ENCODE measurements at regions not wholly inside any gene's neighbourhood (a gene's known extent, or its start where the extent isn't known, plus 50 kb on each side); places are given as distances from the start of the nearest gene placed in this dataset.
A peak's percentile ranks its signal among the peaks of the same experiment; 100 is the strongest.

DNA sequence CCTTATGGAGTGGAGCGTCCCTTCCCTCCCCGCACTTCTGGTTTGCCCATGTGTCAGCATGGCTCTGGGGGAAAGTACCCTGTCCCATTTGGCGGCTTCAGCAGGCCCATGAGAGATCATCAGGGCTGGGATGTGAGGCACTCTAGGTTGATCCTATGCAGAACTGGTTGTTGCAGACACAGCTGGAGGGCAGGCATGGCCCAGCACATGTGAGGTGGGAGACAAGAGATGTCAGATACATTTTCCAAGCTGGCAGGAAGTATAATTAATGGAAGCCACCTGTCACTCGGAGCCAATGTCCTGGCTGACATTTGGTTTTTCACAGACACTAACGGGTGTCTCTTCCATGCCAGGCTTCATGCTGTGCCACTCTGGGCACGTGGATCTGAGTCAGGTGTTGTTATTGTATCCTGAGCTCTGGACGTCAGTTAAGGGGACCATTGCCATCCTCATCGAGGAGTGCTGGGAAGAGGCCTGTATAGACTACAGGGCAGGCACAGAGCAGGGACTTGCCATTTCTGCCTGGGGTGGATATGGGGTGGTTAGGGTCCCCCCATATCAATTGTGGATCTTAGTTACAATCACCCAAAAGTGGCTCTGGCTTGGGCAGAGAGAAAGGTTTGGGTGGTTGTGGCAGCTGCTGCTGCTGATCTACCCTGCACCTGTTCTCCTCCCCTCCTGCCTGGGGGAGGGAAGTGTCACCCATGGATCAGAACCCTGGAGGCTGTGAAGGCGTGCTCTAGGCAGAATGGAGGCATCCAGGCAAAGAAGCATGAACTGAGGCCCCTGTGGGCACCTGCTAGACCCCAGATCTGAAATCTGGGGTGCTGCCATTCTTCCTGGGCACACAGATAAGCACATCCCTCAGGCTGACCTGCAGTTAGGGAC lies 140.7 kb downstream of the FBLN2 start:
- H3K36me3 ChIP-seq (ENCODE audit: insufficient read depth, low read length), result no peaks in the 10 kb centered on the region
- H3K4me2 ChIP-seq (ENCODE audit: low read length), result no peak overlapping the region
- H3K79me2 ChIP-seq (replicated peaks; ENCODE audit: insufficient read depth, low read length), result no peaks in the 10 kb centered on the region
- no peaks in the 10 kb centered on the region for H3K27me3 ChIP-seq (ENCODE audit: insufficient read depth, low read depth, low read length)
- H3K27ac ChIP-seq (ENCODE audit: low read length), result peak overlapping the region; percentile 95
- H4K20me1 ChIP-seq (ENCODE audit: insufficient read depth), result no peaks in the 10 kb centered on the region
- peak overlapping the region; percentile 44 for H3K4me3 ChIP-seq (ENCODE audit: low read length)
- TF ChIP-seq, protein P1, sequence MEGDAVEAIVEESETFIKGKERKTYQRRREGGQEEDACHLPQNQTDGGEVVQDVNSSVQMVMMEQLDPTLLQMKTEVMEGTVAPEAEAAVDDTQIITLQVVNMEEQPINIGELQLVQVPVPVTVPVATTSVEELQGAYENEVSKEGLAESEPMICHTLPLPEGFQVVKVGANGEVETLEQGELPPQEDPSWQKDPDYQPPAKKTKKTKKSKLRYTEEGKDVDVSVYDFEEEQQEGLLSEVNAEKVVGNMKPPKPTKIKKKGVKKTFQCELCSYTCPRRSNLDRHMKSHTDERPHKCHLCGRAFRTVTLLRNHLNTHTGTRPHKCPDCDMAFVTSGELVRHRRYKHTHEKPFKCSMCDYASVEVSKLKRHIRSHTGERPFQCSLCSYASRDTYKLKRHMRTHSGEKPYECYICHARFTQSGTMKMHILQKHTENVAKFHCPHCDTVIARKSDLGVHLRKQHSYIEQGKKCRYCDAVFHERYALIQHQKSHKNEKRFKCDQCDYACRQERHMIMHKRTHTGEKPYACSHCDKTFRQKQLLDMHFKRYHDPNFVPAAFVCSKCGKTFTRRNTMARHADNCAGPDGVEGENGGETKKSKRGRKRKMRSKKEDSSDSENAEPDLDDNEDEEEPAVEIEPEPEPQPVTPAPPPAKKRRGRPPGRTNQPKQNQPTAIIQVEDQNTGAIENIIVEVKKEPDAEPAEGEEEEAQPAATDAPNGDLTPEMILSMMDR (IDR thresholded peaks at IDR 0.05; ENCODE audit: poor library complexity, severe bottlenecking), result no peak
- TF ChIP-seq, protein P2, sequence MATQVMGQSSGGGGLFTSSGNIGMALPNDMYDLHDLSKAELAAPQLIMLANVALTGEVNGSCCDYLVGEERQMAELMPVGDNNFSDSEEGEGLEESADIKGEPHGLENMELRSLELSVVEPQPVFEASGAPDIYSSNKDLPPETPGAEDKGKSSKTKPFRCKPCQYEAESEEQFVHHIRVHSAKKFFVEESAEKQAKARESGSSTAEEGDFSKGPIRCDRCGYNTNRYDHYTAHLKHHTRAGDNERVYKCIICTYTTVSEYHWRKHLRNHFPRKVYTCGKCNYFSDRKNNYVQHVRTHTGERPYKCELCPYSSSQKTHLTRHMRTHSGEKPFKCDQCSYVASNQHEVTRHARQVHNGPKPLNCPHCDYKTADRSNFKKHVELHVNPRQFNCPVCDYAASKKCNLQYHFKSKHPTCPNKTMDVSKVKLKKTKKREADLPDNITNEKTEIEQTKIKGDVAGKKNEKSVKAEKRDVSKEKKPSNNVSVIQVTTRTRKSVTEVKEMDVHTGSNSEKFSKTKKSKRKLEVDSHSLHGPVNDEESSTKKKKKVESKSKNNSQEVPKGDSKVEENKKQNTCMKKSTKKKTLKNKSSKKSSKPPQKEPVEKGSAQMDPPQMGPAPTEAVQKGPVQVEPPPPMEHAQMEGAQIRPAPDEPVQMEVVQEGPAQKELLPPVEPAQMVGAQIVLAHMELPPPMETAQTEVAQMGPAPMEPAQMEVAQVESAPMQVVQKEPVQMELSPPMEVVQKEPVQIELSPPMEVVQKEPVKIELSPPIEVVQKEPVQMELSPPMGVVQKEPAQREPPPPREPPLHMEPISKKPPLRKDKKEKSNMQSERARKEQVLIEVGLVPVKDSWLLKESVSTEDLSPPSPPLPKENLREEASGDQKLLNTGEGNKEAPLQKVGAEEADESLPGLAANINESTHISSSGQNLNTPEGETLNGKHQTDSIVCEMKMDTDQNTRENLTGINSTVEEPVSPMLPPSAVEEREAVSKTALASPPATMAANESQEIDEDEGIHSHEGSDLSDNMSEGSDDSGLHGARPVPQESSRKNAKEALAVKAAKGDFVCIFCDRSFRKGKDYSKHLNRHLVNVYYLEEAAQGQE (IDR thresholded peaks at IDR 0.05; ENCODE audit: borderline replicate concordance), result no peak
- TF ChIP-seq EP300 (conservative IDR thresholded peaks at IDR 0.05; ENCODE audit: poor library complexity, severe bottlenecking) (no peak), SMC3 (conservative IDR thresholded peaks at IDR 0.05; ENCODE audit: poor library complexity) (no peak), TAF1 (IDR thresholded peaks at IDR 0.05; ENCODE audit: low read depth) (no peak), POLR2AphosphoS5 (IDR thresholded peaks at IDR 0.05) (no peak), RAD21 (conservative IDR thresholded peaks at IDR 0.05) (no peak), MXI1 (conservative IDR thresholded peaks at IDR 0.05; ENCODE audit: poor library complexity, severe bottlenecking) (no peak), EZH2 (IDR thresholded peaks at IDR 0.05; ENCODE audit: borderline replicate concordance, insufficient read depth, low read length, poor library complexity, severe bottlenecking) (no peak)
- H3K9ac ChIP-seq (ENCODE audit: low read length), result peak overlapping the region; percentile 65
- no peaks in the 10 kb centered on the region for H3F3A ChIP-seq (ENCODE audit: insufficient read depth, low read length, poor library complexity, severe bottlenecking)
- H3K9me3 ChIP-seq (ENCODE audit: low read length), result no peaks in the 10 kb centered on the region
- no peak overlapping the region for H2AFZ ChIP-seq (ENCODE audit: low read depth, low read length)
- H3K9me2 ChIP-seq (ENCODE audit: insufficient read depth, low read length), result no peaks in the 10 kb centered on the region

DNA sequence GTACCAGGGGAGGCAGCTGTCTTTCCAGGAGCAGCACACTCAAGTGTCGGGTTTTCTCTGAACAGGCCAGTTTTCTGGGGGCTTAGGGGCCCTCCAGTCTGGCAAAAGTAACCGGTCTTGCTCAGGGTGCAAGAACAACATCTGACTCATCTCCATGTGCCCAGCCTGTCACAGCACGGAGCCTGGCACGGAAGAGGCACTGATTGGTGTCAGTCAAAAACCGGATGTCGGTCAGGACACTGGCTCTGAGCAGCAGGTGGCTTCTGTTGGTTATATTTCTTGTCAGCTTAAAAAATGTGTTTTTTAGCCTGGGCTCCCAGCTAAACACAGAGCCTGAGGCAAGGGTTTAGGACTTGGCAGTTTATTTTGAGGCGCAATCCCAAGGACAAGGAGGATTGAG lies 139.9 kb downstream of the FBLN2 start:
- no peak for TF ChIP-seq RAD21 (conservative IDR thresholded peaks at IDR 0.05)
- no peak for TF ChIP-seq SMC3 (conservative IDR thresholded peaks at IDR 0.05; ENCODE audit: poor library complexity)
- TF ChIP-seq EZH2 (IDR thresholded peaks at IDR 0.05; ENCODE audit: borderline replicate concordance, insufficient read depth, low read length, poor library complexity, severe bottlenecking), result no peak
- TF ChIP-seq, protein P1 (IDR thresholded peaks at IDR 0.05; ENCODE audit: poor library complexity, severe bottlenecking), result no peak
- TF ChIP-seq POLR2AphosphoS5 (IDR thresholded peaks at IDR 0.05), result no peak
- TF ChIP-seq, protein P2 (IDR thresholded peaks at IDR 0.05; ENCODE audit: borderline replicate concordance), result no peak
- TF ChIP-seq EP300 (conservative IDR thresholded peaks at IDR 0.05; ENCODE audit: poor library complexity, severe bottlenecking), result no peak
- TF ChIP-seq TAF1 (IDR thresholded peaks at IDR 0.05; ENCODE audit: low read depth), result no peak
- TF ChIP-seq MXI1 (conservative IDR thresholded peaks at IDR 0.05; ENCODE audit: poor library complexity, severe bottlenecking), result no peak
- Histone ChIP-seq H2AFZ (ENCODE audit: low read depth, low read length) (no peak overlapping the region), H3K9ac (ENCODE audit: low read length) (peak overlapping the region; percentile 65), H3K9me3 (ENCODE audit: low read length) (no peaks in the 10 kb centered on the region), H4K20me1 (ENCODE audit: insufficient read depth) (no peaks in the 10 kb centered on the region), H3F3A (ENCODE audit: insufficient read depth, low read length, poor library complexity, severe bottlenecking) (no peaks in the 10 kb centered on the region), H3K36me3 (ENCODE audit: insufficient read depth, low read length) (no peaks in the 10 kb centered on the region), H3K4me2 (ENCODE audit: low read length) (peak overlapping the region; percentile 2), H3K79me2 (replicated peaks; ENCODE audit: insufficient read depth, low read length) (no peaks in the 10 kb centered on the region), H3K27me3 (ENCODE audit: insufficient read depth, low read depth, low read length) (no peaks in the 10 kb centered on the region), H3K4me3 (ENCODE audit: low read length) (peak overlapping the region; percentile 44), H3K9me2 (ENCODE audit: insufficient read depth, low read length) (no peaks in the 10 kb centered on the region), H3K27ac (ENCODE audit: low read length) (peak overlapping the region; percentile 95)

Data from neural cell (in vitro differentiated cells).